ENCODE measurements at regions not wholly inside any gene's neighbourhood (a gene's known extent, or its start where the extent isn't known, plus 50 kb on each side); places are given as distances from the start of the nearest gene placed in this dataset.
"Not testable (repeated sequence)": the region's sequence is repeated elsewhere in the genome, so short reads cannot be mapped to it uniquely, and the experiment has no call there.

- Mint-ChIP-seq H3K9me3 (ENCODE audit: insufficient read depth) (no peaks in the 10 kb centered on the region), H3K36me3 (ENCODE audit: low read depth) (no peaks in the 10 kb centered on the region), H3K27ac (no peak overlapping the region), H3K4me3 (no peak overlapping the region), H3K4me1 (ENCODE audit: low read depth) (no peaks in the 10 kb centered on the region), H3K27me3 (ENCODE audit: low read depth) (no peaks in the 10 kb centered on the region)
- POLR2A ChIA-PET, result no interaction called here
- CTCF ChIA-PET, result no interaction called here
- DNase-seq (no peak), ATAC-seq (no peak)
These were observed 97.0 kb upstream of the VLDLR start for GRCh38 chr9:2524601-2525000.

- CTCF ChIA-PET, result no interaction called here
- no peak for ATAC-seq
These were observed 96.4 kb upstream of the VLDLR start for GRCh38 chr9:2525147-2525546.

GRCh38 chr9:2526071-2526828 lies 95.3 kb upstream of the VLDLR start:
- CTCF ChIA-PET, result no interaction called here
- POLR2A ChIA-PET, result no interaction called here
- H3K9me3 Mint-ChIP-seq (ENCODE audit: insufficient read depth), result no peaks in the 10 kb centered on the region
- H3K4me3 Mint-ChIP-seq, result no peak overlapping the region
- no peaks in the 10 kb centered on the region for H3K36me3 Mint-ChIP-seq (ENCODE audit: low read depth)
- no peaks in the 10 kb centered on the region for H3K4me1 Mint-ChIP-seq (ENCODE audit: low read depth)
- DNase-seq (no peak), ATAC-seq (no peak)
- H3K27ac Mint-ChIP-seq, result no peak overlapping the region
- no peaks in the 10 kb centered on the region for H3K27me3 Mint-ChIP-seq (ENCODE audit: low read depth)

More at GRCh38 chr9:2525147-2525546, 96.4 kb upstream of the VLDLR start:
- POLR2A ChIA-PET, result no interaction called here
- no peak for DNase-seq
- no peaks in the 10 kb centered on the region for H3K27me3 Mint-ChIP-seq (ENCODE audit: low read depth)
- H3K27ac Mint-ChIP-seq, result no peak overlapping the region
- H3K4me3 Mint-ChIP-seq, result no peak overlapping the region
- H3K9me3 Mint-ChIP-seq (ENCODE audit: insufficient read depth), result no peaks in the 10 kb centered on the region
- no peaks in the 10 kb centered on the region for H3K36me3 Mint-ChIP-seq (ENCODE audit: low read depth)
- H3K4me1 Mint-ChIP-seq (ENCODE audit: low read depth), result no peaks in the 10 kb centered on the region

- no peak overlapping the region for H3K27ac Mint-ChIP-seq
- H3K4me1 Mint-ChIP-seq (ENCODE audit: low read depth), result no peaks in the 10 kb centered on the region
- H3K9me3 Mint-ChIP-seq (ENCODE audit: insufficient read depth), result no peaks in the 10 kb centered on the region
- DNase-seq, result no peak
- CTCF ChIA-PET, result no interaction called here
- ATAC-seq, result no peak
- H3K4me3 Mint-ChIP-seq, result no peak overlapping the region
- H3K36me3 Mint-ChIP-seq (ENCODE audit: low read depth), result no peaks in the 10 kb centered on the region
- POLR2A ChIA-PET, result no interaction called here
- no peaks in the 10 kb centered on the region for H3K27me3 Mint-ChIP-seq (ENCODE audit: low read depth)
These were observed 90.1 kb upstream of the VLDLR start for GRCh38 chr9:2531481-2531880.

GRCh38 chr9:2536511-2536910 lies 85.1 kb upstream of the VLDLR start:
- POLR2A ChIA-PET, result no interaction called here
- Mint-ChIP-seq H3K9me3 (ENCODE audit: insufficient read depth) (no peaks in the 10 kb centered on the region), H3K4me3 (no peak overlapping the region), H3K27ac (no peak overlapping the region), H3K27me3 (ENCODE audit: low read depth) (no peaks in the 10 kb centered on the region), H3K36me3 (ENCODE audit: low read depth) (no peaks in the 10 kb centered on the region), H3K4me1 (ENCODE audit: low read depth) (no peaks in the 10 kb centered on the region)
- DNase-seq, result no peak
- CTCF ChIA-PET, result no interaction called here
- no peak for ATAC-seq

- Mint-ChIP-seq H3K9me3 (ENCODE audit: insufficient read depth) (peaks cover 3% of the 10 kb centered on the region), H3K36me3 (ENCODE audit: low read depth) (no peaks in the 10 kb centered on the region), H3K4me1 (ENCODE audit: low read depth) (no peaks in the 10 kb centered on the region), H3K4me3 (no peak overlapping the region), H3K27ac (no peak overlapping the region), H3K27me3 (ENCODE audit: low read depth) (peaks cover 3% of the 10 kb centered on the region)
- ChIA-PET POLR2A (no interaction called here), CTCF (no interaction called here)
- no peak for DNase-seq
- ATAC-seq, result no peak
These were observed 75.6 kb upstream of the VLDLR start for GRCh38 chr9:2545881-2546490.

GRCh38 chr9:2555899-2556600 lies 65.5 kb upstream of the VLDLR start:
- H3K36me3 Mint-ChIP-seq (ENCODE audit: low read depth); ATAC-seq; H3K9me3 Mint-ChIP-seq (ENCODE audit: insufficient read depth); H3K27me3 Mint-ChIP-seq (ENCODE audit: low read depth); CTCF ChIA-PET; H3K4me1 Mint-ChIP-seq (ENCODE audit: low read depth); H3K27ac Mint-ChIP-seq; DNase-seq; POLR2A ChIA-PET; H3K4me3 Mint-ChIP-seq: not testable (repeated sequence)

- ChIA-PET CTCF (no interaction called here), POLR2A (no interaction called here)
- no peak for ATAC-seq
- H3K27ac Mint-ChIP-seq, result no peak overlapping the region
- no peak overlapping the region for H3K4me3 Mint-ChIP-seq
- H3K27me3 Mint-ChIP-seq (ENCODE audit: low read depth), result peaks cover 2% of the 10 kb centered on the region
- no peaks in the 10 kb centered on the region for H3K9me3 Mint-ChIP-seq (ENCODE audit: insufficient read depth)
- DNase-seq, result no peak
- H3K36me3 Mint-ChIP-seq (ENCODE audit: low read depth), result no peaks in the 10 kb centered on the region
- H3K4me1 Mint-ChIP-seq (ENCODE audit: low read depth), result no peaks in the 10 kb centered on the region
These were observed 63.9 kb upstream of the VLDLR start for GRCh38 chr9:2557693-2558092.

- Mint-ChIP-seq H3K36me3 (ENCODE audit: low read depth) (no peaks in the 10 kb centered on the region), H3K9me3 (ENCODE audit: insufficient read depth) (no peaks in the 10 kb centered on the region)
- CTCF ChIA-PET, result no interaction called here
These were observed 62.1 kb upstream of the VLDLR start for GRCh38 chr9:2559192-2560152.

GRCh38 chr9:2560180-2560579 lies 61.4 kb upstream of the VLDLR start:
- Mint-ChIP-seq H3K9me3 (ENCODE audit: insufficient read depth) (no peaks in the 10 kb centered on the region), H3K4me3 (no peak overlapping the region), H3K4me1 (ENCODE audit: low read depth) (no peaks in the 10 kb centered on the region), H3K36me3 (ENCODE audit: low read depth) (no peaks in the 10 kb centered on the region), H3K27me3 (ENCODE audit: low read depth) (peaks cover 2% of the 10 kb centered on the region), H3K27ac (no peak overlapping the region)
- DNase-seq (no peak), ATAC-seq (no peak)
- ChIA-PET POLR2A (interaction anchor here (0.6 kb wide), 1 partner anchor 74 kb away, joined by 3 read pairs; no protein-coding TSS in a partner anchor), CTCF (no interaction called here)

More at GRCh38 chr9:2559192-2560152, 62.1 kb upstream of the VLDLR start:
- DNase-seq, result no peak
- no peak for ATAC-seq
- Mint-ChIP-seq H3K27me3 (ENCODE audit: low read depth) (peaks cover 2% of the 10 kb centered on the region), H3K4me1 (ENCODE audit: low read depth) (no peaks in the 10 kb centered on the region), H3K4me3 (no peak overlapping the region), H3K27ac (no peak overlapping the region)
- POLR2A ChIA-PET, result interaction anchor here (0.6 kb wide), 1 partner anchor 74 kb away, joined by 3 read pairs; no protein-coding TSS in a partner anchor

GRCh38 chr9:2565676-2566340 lies 55.8 kb upstream of the VLDLR start:
- ATAC-seq (no peak), DNase-seq (no peak)
- no peaks in the 10 kb centered on the region for H3K4me1 Mint-ChIP-seq (ENCODE audit: low read depth)
- no peaks in the 10 kb centered on the region for H3K36me3 Mint-ChIP-seq (ENCODE audit: low read depth)
- no peaks in the 10 kb centered on the region for H3K9me3 Mint-ChIP-seq (ENCODE audit: insufficient read depth)
- H3K27me3 Mint-ChIP-seq (ENCODE audit: low read depth), result no peaks in the 10 kb centered on the region
- no peak overlapping the region for H3K27ac Mint-ChIP-seq
- no peak overlapping the region for H3K4me3 Mint-ChIP-seq
- CTCF ChIA-PET, result no interaction called here
- POLR2A ChIA-PET, result no interaction called here

All from activated CD8-positive, alpha-beta T cell treated with anti-CD3 and anti-CD28 coated beads, Interleukin-2, amount 10 ng/mL, durations not matched to agents 7 days and 5 days (primary cell).